Ovary (tissue), 3 donors: ENCODE measurements at regions not wholly inside any gene's neighbourhood (a gene's known extent, or its start where the extent isn't known, plus 50 kb on each side); places are given as distances from the start of the nearest gene placed in this dataset.

Experiments used
- EP300 ChIP-seq: sonication (generic); formaldehyde crosslinking; IDR thresholded peaks from one replicate; pipeline ENCODE4 v1.6.1; 2017; ENCODE audit warnings: antibody characterized with exemption
- POLR2A ChIP-seq: fragments of 450-650 bp; IDR thresholded peaks from one replicate; pipeline ENCODE4 v1.6.1; 2017; ENCODE audit warnings: antibody characterized with exemption, mild to moderate bottlenecking, moderate library complexity
- TF ChIP-seq, protein P1 (sequence below), 3 donors: fragments of 450-650 bp in 2 of 3; fragments of 200-600 bp in 1 of 3; IDR thresholded peaks; one replicate each; pipeline versions ENCODE4 v1.5.1 to v1.8.0; 2016 to 2022; ENCODE audit warnings: antibody characterized with exemption in 3 of 3, mild to moderate bottlenecking in 1 of 3
- donor health status: DM: no; HTN: no; CAD: no.

DNA sequence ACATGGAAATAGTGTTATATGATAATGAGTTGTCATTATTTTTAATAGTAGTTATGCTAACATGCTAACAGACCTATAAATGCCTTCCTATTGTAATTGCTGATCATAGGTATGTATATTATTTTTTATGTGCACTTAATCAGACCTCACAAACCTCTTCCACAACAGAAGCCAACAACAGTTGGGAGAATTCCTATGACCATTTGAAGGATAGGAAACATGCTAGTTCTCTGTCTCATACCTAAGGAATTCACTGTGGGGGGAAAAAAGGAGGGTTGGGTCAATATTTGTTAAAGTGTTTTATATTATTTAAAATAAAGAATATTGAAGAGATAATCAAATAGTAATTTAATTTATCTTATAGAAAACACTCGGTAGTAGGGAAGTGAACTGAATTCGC lies 990.9 kb downstream of the EPHA7 start:
- TF ChIP-seq EP300 = no peak
- TF ChIP-seq POLR2A = no peak
- TF ChIP-seq, protein P1, sequence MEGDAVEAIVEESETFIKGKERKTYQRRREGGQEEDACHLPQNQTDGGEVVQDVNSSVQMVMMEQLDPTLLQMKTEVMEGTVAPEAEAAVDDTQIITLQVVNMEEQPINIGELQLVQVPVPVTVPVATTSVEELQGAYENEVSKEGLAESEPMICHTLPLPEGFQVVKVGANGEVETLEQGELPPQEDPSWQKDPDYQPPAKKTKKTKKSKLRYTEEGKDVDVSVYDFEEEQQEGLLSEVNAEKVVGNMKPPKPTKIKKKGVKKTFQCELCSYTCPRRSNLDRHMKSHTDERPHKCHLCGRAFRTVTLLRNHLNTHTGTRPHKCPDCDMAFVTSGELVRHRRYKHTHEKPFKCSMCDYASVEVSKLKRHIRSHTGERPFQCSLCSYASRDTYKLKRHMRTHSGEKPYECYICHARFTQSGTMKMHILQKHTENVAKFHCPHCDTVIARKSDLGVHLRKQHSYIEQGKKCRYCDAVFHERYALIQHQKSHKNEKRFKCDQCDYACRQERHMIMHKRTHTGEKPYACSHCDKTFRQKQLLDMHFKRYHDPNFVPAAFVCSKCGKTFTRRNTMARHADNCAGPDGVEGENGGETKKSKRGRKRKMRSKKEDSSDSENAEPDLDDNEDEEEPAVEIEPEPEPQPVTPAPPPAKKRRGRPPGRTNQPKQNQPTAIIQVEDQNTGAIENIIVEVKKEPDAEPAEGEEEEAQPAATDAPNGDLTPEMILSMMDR (IDR thresholded peaks at IDR 0.05) = no peak
